Mesendoderm (in vitro differentiated cells): ENCODE measurements at regions not wholly inside any gene's neighbourhood (a gene's known extent, or its start where the extent isn't known, plus 50 kb on each side); places are given as distances from the start of the nearest gene placed in this dataset.

Experiments used
- DNase-seq: peaks from one replicate; pipeline ENCODE4 v3.0.0; 2013
- H2AK5ac ChIP-seq: 2 replicates; pipeline ENCODE4 v1.6.1; 2013; ENCODE audit warnings: low read length, inconsistent platforms
- H2BK120ac ChIP-seq: 2 replicates; pipeline ENCODE4 v1.6.1; 2013; ENCODE audit warnings: low read depth, mild to moderate bottlenecking, low read length, moderate library complexity, mixed read lengths
- H2BK15ac ChIP-seq: replicated peaks from 2 replicates; pipeline ENCODE4 v1.6.1; 2013; ENCODE audit warnings: low read depth, mild to moderate bottlenecking, moderate library complexity
- H2BK5ac ChIP-seq: 2 replicates; pipeline ENCODE4 v1.6.1; 2013; ENCODE audit warnings: low read length, inconsistent platforms
- H3K18ac ChIP-seq: 2 replicates; pipeline ENCODE4 v1.6.1; 2013; ENCODE audit warnings: mild to moderate bottlenecking, low read length, mixed read lengths
- H3K23ac ChIP-seq: one replicate; pipeline ENCODE4 v1.6.1; 2013; ENCODE audit warnings: low read length
- H3K27ac ChIP-seq: 2 replicates; pipeline ENCODE4 v1.5.1; 2013; ENCODE audit warnings: low read depth, mild to moderate bottlenecking, inconsistent platforms, low read length, moderate library complexity
- H3K27me3 ChIP-seq: 2 replicates; pipeline ENCODE4 v1.6.1; 2013; ENCODE audit warnings: low read length, control low read depth, mild to moderate bottlenecking, inconsistent platforms; ENCODE audit not compliant: insufficient read depth, poor library complexity
- H3K36me3 ChIP-seq: 2 replicates; pipeline ENCODE4 v1.6.1; 2013; ENCODE audit warnings: low read length, inconsistent platforms; ENCODE audit not compliant: control insufficient read depth, insufficient read depth
- H3K4ac ChIP-seq: one replicate; pipeline ENCODE4 v1.6.1; 2013; ENCODE audit warnings: low read depth, mild to moderate bottlenecking, low read length, moderate library complexity
- H3K4me1 ChIP-seq: 2 replicates; pipeline ENCODE4 v1.6.1; 2013; ENCODE audit warnings: low read depth, low read length, inconsistent platforms; ENCODE audit not compliant: control insufficient read depth
- H3K4me2 ChIP-seq: 2 replicates; pipeline ENCODE4 v1.6.1; 2013; ENCODE audit warnings: low read length
- H3K4me3 ChIP-seq: 2 replicates; pipeline ENCODE4 v1.5.1; 2013; ENCODE audit warnings: mild to moderate bottlenecking, low read length
- H3K56ac ChIP-seq: one replicate; pipeline ENCODE4 v1.6.1; 2013; ENCODE audit warnings: low read length
- H3K79me1 ChIP-seq: 2 replicates; pipeline ENCODE4 v1.6.1; 2013; ENCODE audit warnings: low read length, inconsistent platforms
- H3K79me2 ChIP-seq: 2 replicates; pipeline ENCODE4 v1.6.1; 2013; ENCODE audit warnings: mild to moderate bottlenecking, low read length; ENCODE audit not compliant: control insufficient read depth, insufficient read depth
- H3K9ac ChIP-seq: 2 replicates; pipeline ENCODE4 v1.6.1; 2013; ENCODE audit warnings: low read length, inconsistent platforms
- H4K5ac ChIP-seq: one replicate; pipeline ENCODE4 v1.6.1; 2013; ENCODE audit warnings: low read length
- H4K8ac ChIP-seq: one replicate; pipeline ENCODE4 v1.6.1; 2013; ENCODE audit warnings: low read depth, mild to moderate bottlenecking, control low read depth, low read length, moderate library complexity
- WGBS: extraction: QIAGEN DNeasy Blood & Tissue Kit; methylation state at CpG from one replicate; pipeline ENCODE4 v1.1.7; 2013; ENCODE audit warnings: low lambda C conversion rate, missing lambda C conversion rate; ENCODE audit not compliant: insufficient coverage; ENCODE audit errors: extremely low coverage; 5-methylcytosine and 5-hydroxymethylcytosine counted together

DNA sequence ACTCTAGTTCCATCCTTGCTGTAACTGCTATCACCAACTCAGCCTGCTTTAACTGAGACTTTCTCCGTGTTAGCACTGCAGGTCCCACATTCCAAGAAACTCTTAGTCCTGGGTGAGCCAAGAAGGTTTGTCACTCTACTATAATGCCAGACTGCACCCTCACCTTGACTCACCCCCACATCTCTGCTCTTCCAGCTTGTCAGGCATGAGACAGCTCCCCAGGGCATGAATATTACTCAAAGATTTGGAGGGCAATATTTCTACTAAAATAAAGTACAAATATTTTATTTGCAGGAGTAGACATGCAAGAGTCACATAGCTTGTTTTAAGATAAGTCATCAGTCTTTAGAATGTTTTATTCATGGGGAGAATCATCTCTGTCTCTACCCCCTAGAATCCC is 110.2 kb downstream of the MATN1 start:
- no peak overlapping the region for H3K9ac ChIP-seq
- WGBS: no CpG with 5 or more reads among the region's 1 CpG

DNA sequence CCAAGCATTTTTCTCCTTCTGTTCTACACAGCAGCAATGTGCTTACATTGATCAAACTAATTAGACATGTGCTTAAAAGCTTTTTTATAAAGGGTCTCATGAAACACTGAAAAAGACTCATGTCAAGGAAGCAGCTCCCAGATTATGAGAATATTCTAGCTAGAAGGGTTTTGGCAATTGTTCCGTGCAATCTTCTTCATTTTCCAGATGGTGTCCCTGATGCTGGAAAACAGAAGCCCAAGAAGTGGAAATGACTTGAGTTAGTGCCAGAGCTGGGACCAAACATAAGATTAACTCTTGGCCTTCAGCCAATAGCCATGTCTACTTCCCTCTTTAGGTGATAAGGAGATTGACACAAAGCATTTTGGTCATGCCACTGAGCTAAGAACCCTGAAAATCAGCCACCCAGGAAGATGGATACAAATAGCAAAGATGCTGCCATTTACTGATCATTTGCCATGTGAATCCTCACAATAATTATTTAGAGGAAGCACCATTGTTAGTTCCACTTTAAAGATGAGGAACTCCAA is 110.8 kb downstream of the MATN1 start:
- no peak overlapping the region for H4K8ac ChIP-seq
- no peaks in the 10 kb centered on the region for H3K79me2 ChIP-seq
- H3K4me3 ChIP-seq: no peak overlapping the region
- H3K18ac ChIP-seq: no peak overlapping the region
- no peaks in the 10 kb centered on the region for H3K4me1 ChIP-seq
- no peak overlapping the region for H2BK5ac ChIP-seq
- no peak overlapping the region for H3K4ac ChIP-seq
- H4K5ac ChIP-seq: no peak overlapping the region
- no peaks in the 10 kb centered on the region for H3K27me3 ChIP-seq
- H3K4me2 ChIP-seq: no peak overlapping the region
- no peak overlapping the region for H2BK15ac ChIP-seq
- no CpG with 5 or more reads among the region's 1 CpG for WGBS
- H2BK120ac ChIP-seq: no peak overlapping the region
- no peak overlapping the region for H3K27ac ChIP-seq
- no peak overlapping the region for H3K9ac ChIP-seq
- H3K23ac ChIP-seq: no peak overlapping the region
- no peaks in the 10 kb centered on the region for H3K36me3 ChIP-seq
- H2AK5ac ChIP-seq: no peak overlapping the region
- H3K56ac ChIP-seq: no peak overlapping the region
- H3K79me1 ChIP-seq: no peaks in the 10 kb centered on the region
- DNase-seq: no peak

More for the DNA sequence above, 110.2 kb downstream of the MATN1 start:
- no peak overlapping the region for H3K18ac ChIP-seq
- H3K27ac ChIP-seq: no peak overlapping the region
- H2BK15ac ChIP-seq: no peak overlapping the region
- no peaks in the 10 kb centered on the region for H3K27me3 ChIP-seq
- H3K4me2 ChIP-seq: no peak overlapping the region
- no peak overlapping the region for H2BK5ac ChIP-seq
- no peaks in the 10 kb centered on the region for H3K79me1 ChIP-seq
- H3K4me3 ChIP-seq: no peak overlapping the region
- no peak overlapping the region for H2BK120ac ChIP-seq
- no peak overlapping the region for H4K8ac ChIP-seq
- no peak overlapping the region for H3K23ac ChIP-seq
- no peak overlapping the region for H3K56ac ChIP-seq
- H3K4me1 ChIP-seq: no peaks in the 10 kb centered on the region
- no peak overlapping the region for H3K4ac ChIP-seq
- no peaks in the 10 kb centered on the region for H3K36me3 ChIP-seq
- no peaks in the 10 kb centered on the region for H3K79me2 ChIP-seq
- H2AK5ac ChIP-seq: no peak overlapping the region
- no peak overlapping the region for H4K5ac ChIP-seq
- DNase-seq: no peak

DNA sequence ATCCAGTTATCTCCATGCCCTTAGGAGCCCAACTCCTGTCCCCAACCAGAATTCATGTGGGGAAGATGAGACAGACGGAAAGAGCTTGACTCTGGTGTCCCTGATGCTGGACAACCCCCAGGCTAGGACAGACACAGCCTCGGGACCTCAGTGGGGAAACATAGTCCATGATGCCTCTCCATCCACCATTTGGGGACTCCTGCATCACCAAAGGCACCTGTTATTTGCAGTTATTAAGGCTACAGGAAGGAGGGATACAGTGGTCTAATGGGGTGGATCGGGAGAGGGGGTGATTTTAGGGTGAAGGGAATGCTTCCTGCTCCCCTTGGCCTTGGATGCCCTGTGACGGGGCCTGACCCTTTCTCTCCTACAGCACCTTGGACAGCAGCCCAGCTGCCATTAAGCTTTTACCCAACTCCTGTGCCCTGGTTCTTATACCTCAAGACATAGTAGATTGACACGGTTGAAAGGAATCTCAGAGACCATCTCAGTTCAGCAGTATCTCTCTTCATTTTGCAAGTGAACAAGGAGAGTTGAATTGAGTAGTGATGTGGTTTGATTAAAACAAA is 111.6 kb downstream of the MATN1 start:
- Histone ChIP-seq H3K56ac (no peak overlapping the region), H3K9ac (no peak overlapping the region), H2BK120ac (no peak overlapping the region), H3K79me1 (no peaks in the 10 kb centered on the region), H3K79me2 (no peaks in the 10 kb centered on the region), H3K4me1 (no peaks in the 10 kb centered on the region), H3K4me2 (no peak overlapping the region), H3K27ac (no peak overlapping the region), H2BK15ac (no peak overlapping the region), H3K27me3 (no peaks in the 10 kb centered on the region), H4K5ac (no peak overlapping the region), H3K36me3 (no peaks in the 10 kb centered on the region), H3K23ac (no peak overlapping the region), H3K18ac (no peak overlapping the region), H2AK5ac (no peak overlapping the region), H3K4ac (no peak overlapping the region), H3K4me3 (no peak overlapping the region), H4K8ac (no peak overlapping the region), H2BK5ac (no peak overlapping the region)
- peak; percentile 21 for DNase-seq
- no CpG with 5 or more reads among the region's 5 CpGs for WGBS

DNA sequence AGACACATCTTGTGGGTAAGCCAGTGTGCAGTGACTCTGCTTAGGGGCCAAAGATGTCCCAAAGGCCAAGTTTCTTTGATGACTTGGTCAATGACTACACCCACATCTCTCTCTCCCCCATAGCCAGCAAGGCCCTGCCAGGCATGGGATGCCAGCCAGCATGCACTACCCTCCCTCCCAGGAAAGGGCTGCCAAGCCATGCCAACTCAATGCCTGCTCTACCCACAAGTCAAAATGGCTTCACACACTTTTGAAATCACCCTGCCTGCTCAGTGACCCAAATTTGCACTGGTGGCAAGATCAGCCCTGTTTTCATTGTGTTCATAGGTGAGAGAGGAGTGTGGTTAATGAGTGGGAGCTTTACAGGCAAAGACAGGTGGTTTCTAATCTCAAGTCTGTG is 112.5 kb downstream of the MATN1 start:
- H3K4ac ChIP-seq: no peak overlapping the region
- no peaks in the 10 kb centered on the region for H3K36me3 ChIP-seq
- no peaks in the 10 kb centered on the region for H3K27me3 ChIP-seq
- H3K4me3 ChIP-seq: no peak overlapping the region
- H2BK15ac ChIP-seq: no peak overlapping the region
- no peak for DNase-seq
- no peaks in the 10 kb centered on the region for H3K79me2 ChIP-seq
- no peak overlapping the region for H3K18ac ChIP-seq
- no peak overlapping the region for H4K5ac ChIP-seq
- H2AK5ac ChIP-seq: no peak overlapping the region
- H3K56ac ChIP-seq: no peak overlapping the region
- H3K23ac ChIP-seq: no peak overlapping the region
- no peak overlapping the region for H4K8ac ChIP-seq
- H3K9ac ChIP-seq: no peak overlapping the region
- H3K27ac ChIP-seq: no peak overlapping the region
- no peak overlapping the region for H3K4me2 ChIP-seq
- no peaks in the 10 kb centered on the region for H3K4me1 ChIP-seq
- H2BK120ac ChIP-seq: no peak overlapping the region
- no peaks in the 10 kb centered on the region for H3K79me1 ChIP-seq
- no peak overlapping the region for H2BK5ac ChIP-seq

- Histone ChIP-seq H2BK5ac (no peak overlapping the region), H4K8ac (no peak overlapping the region), H2AK5ac (no peak overlapping the region), H3K4me2 (no peak overlapping the region), H4K5ac (no peak overlapping the region), H3K18ac (no peak overlapping the region), H3K36me3 (no peaks in the 10 kb centered on the region), H3K4ac (no peak overlapping the region), H3K56ac (no peak overlapping the region), H2BK15ac (no peak overlapping the region), H3K23ac (no peak overlapping the region), H3K79me1 (no peaks in the 10 kb centered on the region), H3K9ac (no peak overlapping the region), H3K79me2 (no peaks in the 10 kb centered on the region), H3K27ac (no peak overlapping the region), H3K4me1 (no peaks in the 10 kb centered on the region), H2BK120ac (no peak overlapping the region), H3K27me3 (no peaks in the 10 kb centered on the region), H3K4me3 (no peak overlapping the region)
- DNase-seq: no peak
- WGBS: no CpG with 5 or more reads among the region's 1 CpG
Measured at GRCh38 chr1:30609999-30610345, 113.4 kb downstream of the MATN1 start.

DNA sequence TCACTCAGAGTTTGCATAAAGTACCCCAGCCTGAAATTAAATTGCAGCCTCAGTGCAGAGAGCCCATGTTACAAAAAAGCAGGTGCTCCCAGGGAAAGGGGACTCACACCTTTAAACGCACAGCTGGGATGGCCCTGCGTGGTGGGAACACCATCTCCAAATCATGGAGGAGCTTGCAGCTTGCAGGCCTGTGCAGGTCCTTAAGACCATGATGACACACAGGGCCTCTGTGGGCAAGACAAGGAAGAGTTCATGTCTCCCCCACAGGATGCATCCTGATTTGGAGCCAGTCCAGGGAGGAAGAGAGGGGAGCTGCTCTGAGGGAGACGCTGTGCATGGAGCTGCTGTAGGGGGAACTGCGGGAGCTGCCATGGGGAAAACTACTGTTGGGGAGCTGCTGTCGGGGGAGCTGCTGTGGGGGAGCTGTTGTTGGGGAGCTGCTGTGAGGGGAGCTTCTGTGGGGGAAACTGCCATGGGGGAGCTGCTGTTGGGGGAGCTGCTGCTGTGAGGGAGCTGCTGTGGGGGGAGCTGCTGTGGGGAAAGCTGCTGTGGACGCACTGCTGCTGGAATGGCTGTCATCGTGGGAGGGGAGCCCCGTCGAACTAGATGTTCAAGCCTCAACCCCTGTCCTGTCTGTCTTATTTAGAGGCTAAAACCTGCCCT is 113.9 kb downstream of the MATN1 start:
- no peaks in the 10 kb centered on the region for H3K36me3 ChIP-seq
- no peaks in the 10 kb centered on the region for H3K79me2 ChIP-seq
- no peak overlapping the region for H2BK5ac ChIP-seq
- no peak overlapping the region for H3K4me3 ChIP-seq
- no peak overlapping the region for H3K56ac ChIP-seq
- no peaks in the 10 kb centered on the region for H3K27me3 ChIP-seq
- H2BK15ac ChIP-seq: no peak overlapping the region
- H2AK5ac ChIP-seq: no peak overlapping the region
- no peak overlapping the region for H3K27ac ChIP-seq
- WGBS: no CpG with 5 or more reads among the region's 9 CpGs
- H3K18ac ChIP-seq: no peak overlapping the region
- DNase-seq: no peak
- H2BK120ac ChIP-seq: no peak overlapping the region
- H4K5ac ChIP-seq: no peak overlapping the region
- H3K4ac ChIP-seq: no peak overlapping the region
- H3K4me1 ChIP-seq: peaks cover 2% of the 10 kb centered on the region
- no peak overlapping the region for H3K23ac ChIP-seq
- no peaks in the 10 kb centered on the region for H3K79me1 ChIP-seq
- no peak overlapping the region for H3K9ac ChIP-seq
- no peak overlapping the region for H3K4me2 ChIP-seq
- H4K8ac ChIP-seq: no peak overlapping the region
